ENCODE measurements at regions not wholly inside any gene's neighbourhood (a gene's known extent, or its start where the extent isn't known, plus 50 kb on each side); places are given as distances from the start of the nearest gene placed in this dataset.

- Histone ChIP-seq H2BK120ac (ENCODE audit: low read depth, low read length, poor library complexity, severe bottlenecking) (no peak overlapping the region), H3K18ac (ENCODE audit: insufficient read length, low read depth, low read length) (no peak overlapping the region), H3K79me2 (ENCODE audit: insufficient read depth, low read length) (no peaks in the 10 kb centered on the region), H4K91ac (ENCODE audit: insufficient read length, low read depth, low read length) (no peak overlapping the region), H3K4me1 (ENCODE audit: insufficient read depth, low read length) (no peaks in the 10 kb centered on the region), H3K9ac (ENCODE audit: extremely low read depth, insufficient read length, low read length) (no peak overlapping the region), H4K20me1 (ENCODE audit: control insufficient read depth, insufficient read depth, insufficient read length) (no peaks in the 10 kb centered on the region), H3K27me3 (ENCODE audit: insufficient read depth, low read length) (no peaks in the 10 kb centered on the region), H4K5ac (ENCODE audit: insufficient read length, low read depth, low read length) (no peak overlapping the region), H4K8ac (replicated peaks; ENCODE audit: insufficient read length, low read depth, low read length) (no peak overlapping the region), H3K56ac (ENCODE audit: insufficient read length, low read depth, low read length) (no peak overlapping the region), H3T11ph (ENCODE audit: low read length) (no peak overlapping the region), H3K23ac (ENCODE audit: insufficient read length, low read depth, low read length) (no peak overlapping the region), H2BK20ac (ENCODE audit: low read depth, low read length, poor library complexity, severe bottlenecking) (no peak overlapping the region), H3K9me3 (ENCODE audit: control insufficient read depth, low read depth, low read length) (no peaks in the 10 kb centered on the region), H3K4me2 (ENCODE audit: insufficient read depth, insufficient read length, low read length) (no peak overlapping the region), H3K4ac (ENCODE audit: low read depth, low read length) (no peak overlapping the region), H2BK15ac (ENCODE audit: low read depth, low read length) (no peak overlapping the region), H2AFZ (ENCODE audit: low read length) (no peak overlapping the region), H3K79me1 (ENCODE audit: insufficient read depth, low read depth, low read length, poor library complexity, severe bottlenecking) (no peaks in the 10 kb centered on the region), H2AK5ac (ENCODE audit: insufficient read length, low read length) (no peak overlapping the region), H3K14ac (ENCODE audit: insufficient read depth, low read length) (no peak overlapping the region), H2BK12ac (ENCODE audit: insufficient read length, low read depth, low read length) (no peak overlapping the region), H3K23me2 (ENCODE audit: insufficient read length, low read depth, low read length, poor library complexity, severe bottlenecking) (no peaks in the 10 kb centered on the region), H2BK5ac (ENCODE audit: insufficient read length, low read length) (no peak overlapping the region), H3K27ac (ENCODE audit: insufficient read length, low read depth, low read length) (no peak overlapping the region)
- WGBS (ENCODE audit: extremely low coverage, insufficient read length, low lambda C conversion rate) = no CpG with 5 or more reads among the region's 5 CpGs
- no peak overlapping the region for H3K27ac Mint-ChIP-seq
- H3K4me3 Mint-ChIP-seq = no peak overlapping the region
- TF ChIP-seq CTCF (conservative IDR thresholded peaks at IDR 0.05) = no peak
- peaks cover 4 to 6% of the 10 kb centered on the region in 2 experiments; a peak in 2 of 4 replicates for H3K4me1 Mint-ChIP-seq
- H3K9me3 Mint-ChIP-seq = no peaks in the 10 kb centered on the region
- no peak for DNase-seq
- no peaks in the 10 kb centered on the region for H3K36me3 Mint-ChIP-seq (ENCODE audit: insufficient read depth in 1 of 3, low read depth in 3 of 3)
- H3K27me3 Mint-ChIP-seq (ENCODE audit: low read depth) = no peaks in the 10 kb centered on the region
These were observed 137.5 kb upstream of the TRPC6 start for GRCh38 chr11:101721270-101721669.

Measured in H9 (cell line).